ENCODE measurements at regions not wholly inside any gene's neighbourhood (a gene's known extent, or its start where the extent isn't known, plus 50 kb on each side); places are given as distances from the start of the nearest gene placed in this dataset.

DNA sequence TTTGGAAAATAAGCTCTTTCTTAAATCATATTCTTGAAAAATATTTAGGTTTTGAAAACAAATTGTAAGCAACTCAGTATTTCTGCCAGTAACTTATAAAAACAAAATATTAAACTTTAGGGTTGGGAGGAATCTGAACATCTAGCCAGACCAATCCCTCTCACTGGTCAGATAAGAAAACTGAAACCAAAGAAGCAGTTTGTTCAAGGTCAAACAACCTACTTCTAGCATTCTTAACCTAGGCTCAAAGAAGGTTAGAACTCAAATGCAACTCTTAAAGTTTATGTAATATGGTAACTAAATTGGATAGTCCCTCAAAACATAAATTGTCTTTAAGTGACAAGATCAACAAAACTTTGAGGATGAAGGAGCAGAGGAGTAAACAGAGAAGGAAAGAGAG is 374.9 kb upstream of the TNC start:
- Histone ChIP-seq H2BK120ac (ENCODE audit: low read depth, low read length, poor library complexity, severe bottlenecking) (no peak overlapping the region), H3K4me1 (ENCODE audit: insufficient read depth, low read length) (no peaks in the 10 kb centered on the region; the same call in 1 of the 2 replicates), H3K9ac (ENCODE audit: extremely low read depth, insufficient read length, low read length) (no peak overlapping the region), H3K18ac (ENCODE audit: insufficient read length, low read depth, low read length) (no peak overlapping the region), H3K4ac (ENCODE audit: low read depth, low read length) (no peak overlapping the region), H3K27me3 (ENCODE audit: insufficient read depth, low read length) (no peaks in the 10 kb centered on the region), H4K91ac (ENCODE audit: insufficient read length, low read depth, low read length) (no peak overlapping the region), H3T11ph (ENCODE audit: low read length) (no peak overlapping the region), H3K27ac (ENCODE audit: insufficient read length, low read depth, low read length) (no peak overlapping the region), H3K79me2 (ENCODE audit: insufficient read depth, low read length) (no peaks in the 10 kb centered on the region), H3K23me2 (ENCODE audit: insufficient read length, low read depth, low read length, poor library complexity, severe bottlenecking) (no peaks in the 10 kb centered on the region), H3K4me2 (ENCODE audit: insufficient read depth, insufficient read length, low read length) (no peak overlapping the region), H3K9me3 (ENCODE audit: control insufficient read depth, low read depth, low read length) (no peaks in the 10 kb centered on the region), H2AFZ (ENCODE audit: low read length) (no peak overlapping the region), H4K20me1 (ENCODE audit: control insufficient read depth, insufficient read depth, insufficient read length) (no peaks in the 10 kb centered on the region), H2BK12ac (ENCODE audit: insufficient read length, low read depth, low read length) (no peak overlapping the region), H4K8ac (replicated peaks; ENCODE audit: insufficient read length, low read depth, low read length) (no peak overlapping the region), H4K5ac (ENCODE audit: insufficient read length, low read depth, low read length) (no peak overlapping the region), H3K14ac (ENCODE audit: insufficient read depth, low read length) (no peak overlapping the region), H3K79me1 (ENCODE audit: insufficient read depth, low read depth, low read length, poor library complexity, severe bottlenecking) (no peaks in the 10 kb centered on the region), H3K23ac (ENCODE audit: insufficient read length, low read depth, low read length) (no peak overlapping the region), H2AK5ac (ENCODE audit: insufficient read length, low read length) (no peak overlapping the region), H2BK5ac (ENCODE audit: insufficient read length, low read length) (no peak overlapping the region), H2BK15ac (ENCODE audit: low read depth, low read length) (no peak overlapping the region), H2BK20ac (ENCODE audit: low read depth, low read length, poor library complexity, severe bottlenecking) (no peak overlapping the region), H3K56ac (ENCODE audit: insufficient read length, low read depth, low read length) (no peak overlapping the region)
- Mint-ChIP-seq H3K27ac (no peak overlapping the region), H3K4me1 (peaks cover 6 to 34% of the 10 kb centered on the region in 2 experiments), H3K36me3 (ENCODE audit: insufficient read depth in 1 of 3, low read depth in 3 of 3) (peaks cover 0 to 2% (median 0%) of the 10 kb centered on the region in 3 experiments; a peak in 3 of 7 replicates), H3K4me3 (no peak overlapping the region), H3K9me3 (no peaks in the 10 kb centered on the region), H3K27me3 (ENCODE audit: low read depth) (no peaks in the 10 kb centered on the region)
- TF ChIP-seq, protein P1, sequence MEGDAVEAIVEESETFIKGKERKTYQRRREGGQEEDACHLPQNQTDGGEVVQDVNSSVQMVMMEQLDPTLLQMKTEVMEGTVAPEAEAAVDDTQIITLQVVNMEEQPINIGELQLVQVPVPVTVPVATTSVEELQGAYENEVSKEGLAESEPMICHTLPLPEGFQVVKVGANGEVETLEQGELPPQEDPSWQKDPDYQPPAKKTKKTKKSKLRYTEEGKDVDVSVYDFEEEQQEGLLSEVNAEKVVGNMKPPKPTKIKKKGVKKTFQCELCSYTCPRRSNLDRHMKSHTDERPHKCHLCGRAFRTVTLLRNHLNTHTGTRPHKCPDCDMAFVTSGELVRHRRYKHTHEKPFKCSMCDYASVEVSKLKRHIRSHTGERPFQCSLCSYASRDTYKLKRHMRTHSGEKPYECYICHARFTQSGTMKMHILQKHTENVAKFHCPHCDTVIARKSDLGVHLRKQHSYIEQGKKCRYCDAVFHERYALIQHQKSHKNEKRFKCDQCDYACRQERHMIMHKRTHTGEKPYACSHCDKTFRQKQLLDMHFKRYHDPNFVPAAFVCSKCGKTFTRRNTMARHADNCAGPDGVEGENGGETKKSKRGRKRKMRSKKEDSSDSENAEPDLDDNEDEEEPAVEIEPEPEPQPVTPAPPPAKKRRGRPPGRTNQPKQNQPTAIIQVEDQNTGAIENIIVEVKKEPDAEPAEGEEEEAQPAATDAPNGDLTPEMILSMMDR (conservative IDR thresholded peaks at IDR 0.05) = no peak
- no peak for DNase-seq
